GM19455 (cell line): ENCODE measurements at regions not wholly inside any gene's neighbourhood (a gene's known extent, or its start where the extent isn't known, plus 50 kb on each side); places are given as distances from the start of the nearest gene placed in this dataset.
"Not testable (repeated sequence)": the region's sequence is repeated elsewhere in the genome, so short reads cannot be mapped to it uniquely, and the experiment has no call there.

Source experiments
- ATAC-seq: cut with Tn5 transposase; IDR thresholded peaks from one replicate; pipeline ENCODE4 v1.9.1; 2021; ENCODE audit not compliant: unreplicated experiment

DNA sequence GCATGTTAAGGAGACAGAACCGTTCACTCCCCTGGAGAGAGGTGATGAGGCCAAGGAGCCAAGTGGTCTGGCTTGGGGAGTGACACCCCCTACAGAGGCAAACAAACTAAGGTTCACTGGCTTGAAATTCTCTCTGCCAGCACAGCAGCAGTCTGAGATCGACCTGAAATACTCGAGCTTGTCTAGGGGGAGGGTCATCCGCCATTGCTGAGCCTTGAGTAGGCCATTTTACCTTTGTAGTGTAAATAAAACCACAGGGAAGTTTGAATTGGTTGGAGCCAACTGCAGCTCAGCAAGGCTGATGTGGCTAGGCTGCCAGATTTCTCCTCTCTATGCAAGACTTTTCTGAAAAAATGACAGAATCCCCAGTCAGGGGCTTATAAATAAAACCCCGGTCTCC lies 52.9 kb downstream of the CDY2B start:
- not testable (repeated sequence) for ATAC-seq

DNA sequence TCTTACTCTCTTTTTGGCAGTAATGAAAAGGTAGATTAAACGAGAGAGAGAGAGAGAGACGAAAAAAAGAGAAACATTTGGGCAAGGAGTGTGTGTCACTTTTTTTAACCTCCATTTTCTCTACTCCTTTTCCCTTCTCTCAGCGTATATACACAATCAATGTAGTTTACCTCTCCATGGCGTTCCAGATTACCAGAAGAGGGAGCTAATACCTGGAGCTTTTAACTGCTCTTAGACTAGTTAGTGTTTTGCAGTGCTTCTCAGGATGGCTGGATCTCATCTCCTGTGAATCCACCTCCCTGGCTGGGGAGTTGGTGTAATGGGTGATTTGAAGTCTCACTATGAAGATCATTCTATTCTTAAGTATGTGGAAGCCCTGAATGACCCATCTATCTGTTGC lies 60.3 kb downstream of the CDY2B start:
- not testable (repeated sequence) for ATAC-seq

DNA sequence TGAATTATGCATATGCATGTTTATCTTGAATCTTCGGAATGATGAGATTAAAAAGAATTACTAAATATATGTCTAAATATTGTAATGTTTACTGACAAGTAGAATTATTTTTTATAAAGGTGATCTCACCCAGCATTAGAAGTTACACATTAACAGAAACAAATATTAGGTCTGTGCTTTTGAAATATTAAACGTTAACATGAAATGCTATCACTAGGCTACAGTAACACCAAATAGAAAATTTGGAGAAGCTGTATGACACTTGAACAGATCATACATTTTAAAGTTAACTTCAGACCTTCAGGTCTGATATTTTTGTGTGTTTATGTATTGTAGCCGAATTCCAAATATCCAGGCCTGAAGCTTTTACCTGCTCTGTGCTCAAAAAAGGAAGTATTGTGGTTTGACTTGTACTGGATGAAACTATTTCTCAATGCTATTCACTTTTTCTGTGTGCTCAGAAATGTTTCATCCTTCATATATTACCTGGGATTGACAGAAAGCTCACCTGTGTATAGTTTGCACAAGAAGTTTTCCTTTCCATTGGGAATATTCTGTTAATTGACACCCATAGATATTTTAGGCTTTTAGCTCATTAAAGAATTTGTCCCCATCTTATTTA lies 60.9 kb downstream of the CDY2B start:
- ATAC-seq, result not testable (repeated sequence)

DNA sequence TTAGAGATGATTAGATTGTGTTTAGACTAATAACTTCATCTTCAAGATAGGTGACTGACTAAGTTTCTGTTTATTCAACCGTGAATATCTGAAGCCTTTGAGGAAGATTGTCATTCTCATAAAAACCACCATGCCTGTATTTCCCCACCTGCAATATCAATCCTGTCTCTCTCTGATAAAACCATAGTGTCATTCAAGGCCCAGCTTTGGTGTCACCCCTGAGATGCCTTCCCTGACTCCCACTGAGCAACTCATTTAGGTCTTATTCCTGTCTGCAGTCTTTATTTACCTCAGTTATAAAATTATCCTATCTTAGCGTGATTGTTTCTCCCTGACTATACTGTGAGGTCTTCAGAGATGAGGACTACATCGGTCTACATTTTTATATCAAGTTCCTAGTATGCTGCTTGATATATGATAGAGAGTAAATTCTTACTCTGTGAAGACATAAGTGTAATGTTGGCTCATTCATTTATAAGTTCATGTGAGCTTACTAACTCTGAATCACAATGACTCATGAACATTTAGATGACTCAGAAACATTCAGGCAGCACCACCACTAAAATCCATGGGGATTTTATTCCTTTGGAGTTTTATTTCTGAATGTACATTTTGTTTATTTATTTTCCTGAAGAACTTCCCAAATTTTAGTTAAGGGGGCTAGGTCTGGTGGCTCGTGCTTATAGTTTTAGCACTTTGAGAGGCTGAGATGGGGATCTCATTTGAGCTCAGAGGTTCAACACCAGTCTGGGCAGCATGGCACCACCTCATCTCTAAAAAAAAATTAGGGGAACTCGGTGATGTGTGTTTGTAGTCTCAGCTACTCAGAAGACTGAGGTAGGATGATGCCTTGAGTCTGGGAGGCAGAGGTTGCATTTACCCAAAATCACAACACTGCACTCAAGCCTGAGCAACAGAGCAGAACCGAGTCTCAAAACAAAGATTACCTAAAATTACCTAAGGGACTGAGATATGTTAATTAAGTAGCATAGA lies 62.6 kb downstream of the CDY2B start:
- ATAC-seq, result not testable (repeated sequence)

DNA sequence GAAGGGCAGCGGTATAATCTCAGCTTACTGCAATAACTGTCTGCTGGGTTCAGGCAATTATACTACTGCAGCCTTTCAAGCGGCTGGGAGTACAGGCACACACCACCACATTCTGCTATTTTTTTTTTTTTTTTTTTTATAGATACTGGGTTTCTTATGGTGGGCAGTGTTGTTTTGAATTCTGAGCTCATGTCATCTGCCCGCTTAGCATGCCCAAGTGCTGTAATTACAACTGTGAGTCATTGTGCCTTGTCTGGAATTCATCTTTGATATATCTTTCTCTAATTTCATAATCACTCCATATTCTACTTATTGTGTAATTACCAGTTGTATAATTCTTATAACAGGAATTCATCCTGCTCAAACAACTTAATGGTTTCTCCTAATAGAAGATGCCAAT lies 67.4 kb downstream of the CDY2B start:
- not testable (repeated sequence) for ATAC-seq

DNA sequence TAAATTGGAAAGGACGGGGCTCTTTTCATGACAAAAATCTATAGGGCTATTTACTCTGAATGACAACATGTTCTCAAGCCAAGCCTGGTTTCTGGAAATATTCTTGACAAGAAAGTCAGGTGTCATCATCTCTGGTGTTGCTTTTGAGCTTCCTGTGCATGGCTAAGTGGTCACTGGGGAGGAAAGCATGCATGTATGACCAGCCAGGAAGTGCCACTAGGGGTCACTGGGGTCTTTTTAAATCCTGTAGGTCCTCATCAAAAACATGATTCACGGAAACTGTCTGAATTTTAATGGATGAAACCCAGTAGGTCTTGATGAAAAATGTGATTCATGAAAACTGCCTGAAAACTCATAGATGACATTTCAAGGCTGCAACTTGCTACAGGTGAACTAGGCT lies 80.1 kb downstream of the CDY2B start:
- not testable (repeated sequence) for ATAC-seq

DNA sequence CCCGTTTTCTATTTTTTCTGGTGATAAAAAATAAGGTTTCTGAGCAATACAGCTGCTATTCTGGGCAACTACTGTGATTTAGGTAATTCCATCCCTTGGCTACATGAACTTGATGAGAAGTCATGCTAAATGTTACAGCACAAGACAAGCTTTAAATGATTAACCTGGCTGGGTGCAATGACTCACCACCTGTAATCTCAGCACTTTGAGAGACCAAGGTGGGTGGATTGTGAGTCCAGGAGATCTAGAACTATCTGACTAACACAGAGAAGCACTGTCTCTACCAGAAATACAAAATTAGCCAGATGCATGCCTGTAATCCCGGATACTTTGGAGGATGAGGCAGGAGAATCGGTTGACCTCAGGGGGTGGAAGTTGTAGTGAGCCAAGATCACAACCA lies 92.8 kb downstream of the CDY2B start:
- not testable (repeated sequence) for ATAC-seq

DNA sequence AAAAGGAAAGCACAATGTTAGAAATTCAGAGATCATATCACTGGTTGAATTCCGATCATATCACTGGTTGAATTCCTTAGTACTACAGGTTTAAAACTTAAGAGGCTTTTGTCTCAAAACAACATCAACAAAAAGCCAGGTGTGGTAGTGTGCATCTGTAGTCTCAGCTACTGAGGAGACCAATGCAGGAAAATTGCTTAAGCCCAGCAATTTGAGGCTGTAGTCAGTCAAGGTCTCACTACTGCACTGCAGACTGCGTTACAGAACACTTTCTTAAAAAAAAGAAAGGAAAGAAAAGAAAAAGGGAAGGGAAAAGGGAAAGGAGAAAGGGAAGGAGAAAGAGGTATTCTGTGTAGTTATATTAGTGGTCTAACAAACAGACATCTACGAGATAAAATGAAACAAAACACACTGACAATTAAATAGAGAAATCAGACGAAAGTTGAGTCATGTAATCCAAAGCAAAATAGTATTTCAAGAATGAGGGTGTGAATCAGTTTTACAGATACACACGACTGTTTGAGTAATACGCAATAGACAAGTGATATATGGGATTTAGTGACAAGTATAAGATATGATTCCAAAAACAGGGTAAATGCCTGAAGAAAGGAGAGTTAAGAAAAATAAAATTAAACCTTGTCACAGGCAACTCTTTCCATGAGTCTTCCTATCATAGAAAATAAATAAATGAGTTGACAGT lies 113.9 kb downstream of the CDY2B start:
- ATAC-seq, result not testable (repeated sequence)

DNA sequence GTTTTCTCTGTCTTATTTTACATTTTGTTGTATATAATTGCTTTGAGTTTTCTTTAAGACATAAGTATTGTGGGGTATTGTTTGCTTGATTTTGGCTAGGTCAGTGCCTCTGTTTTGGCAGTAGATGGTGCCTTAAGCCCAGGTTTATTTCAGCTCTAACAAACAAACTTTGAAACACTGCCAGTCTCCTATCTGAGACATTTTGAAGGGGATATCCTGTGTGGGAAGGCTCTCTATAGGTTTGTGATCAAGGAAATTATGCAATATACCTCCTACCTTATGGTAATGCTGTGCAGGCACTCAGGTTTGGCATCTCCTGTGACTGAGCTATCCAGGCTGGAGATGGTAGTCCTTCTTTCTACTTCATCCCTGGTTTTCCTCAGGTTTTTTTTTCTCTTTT lies 120.8 kb downstream of the CDY2B start:
- not testable (repeated sequence) for ATAC-seq

DNA sequence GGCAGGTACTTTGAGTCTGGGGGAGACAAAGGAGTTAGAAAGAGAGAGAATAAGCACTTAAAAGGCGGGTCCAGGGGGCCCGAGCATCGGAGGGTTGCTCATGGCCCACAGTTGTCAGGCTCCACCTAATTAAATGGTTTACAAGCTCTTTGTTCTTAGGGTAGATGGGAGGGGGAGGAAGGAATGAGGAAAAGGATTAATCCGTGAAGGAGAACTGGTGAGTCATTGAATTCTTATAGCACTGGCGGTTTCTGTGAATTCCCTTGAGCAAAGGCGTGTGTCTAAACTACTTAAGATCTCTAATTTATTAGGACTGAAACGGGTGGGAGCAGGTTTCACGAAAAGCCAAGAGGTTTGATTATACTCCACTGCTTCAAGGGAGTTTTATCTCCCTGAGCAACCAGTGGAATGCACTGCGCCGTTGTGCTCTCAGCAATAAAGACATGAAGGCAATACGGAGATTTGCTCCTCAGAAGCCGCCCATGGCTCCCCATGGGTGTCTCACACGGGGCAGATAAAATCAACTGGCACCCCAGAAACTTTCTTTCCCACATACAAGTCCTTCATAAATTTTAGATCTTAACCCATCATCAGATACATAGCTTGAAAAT lies 127.0 kb downstream of the CDY2B start:
- not testable (repeated sequence) for ATAC-seq

DNA sequence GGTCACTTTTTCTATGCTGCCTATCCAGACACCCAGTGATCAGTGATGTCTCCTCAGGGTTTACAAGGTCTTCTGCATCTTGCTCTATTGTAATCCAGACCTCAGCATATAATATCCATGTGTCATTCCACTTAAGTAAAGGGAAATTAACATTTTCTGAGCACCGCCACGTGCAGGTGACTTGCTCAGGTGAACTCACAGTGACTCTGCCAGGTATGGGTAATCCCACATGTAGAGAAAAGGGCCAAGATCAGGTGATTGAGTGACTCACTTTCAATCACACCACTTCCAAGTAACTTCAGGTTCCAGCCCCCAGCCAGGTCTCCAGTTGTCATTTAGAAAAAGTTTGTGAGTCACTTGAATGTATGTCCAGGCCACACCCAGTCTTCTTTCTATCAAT lies 140.2 kb downstream of the CDY2B start:
- ATAC-seq, result not testable (repeated sequence)

DNA sequence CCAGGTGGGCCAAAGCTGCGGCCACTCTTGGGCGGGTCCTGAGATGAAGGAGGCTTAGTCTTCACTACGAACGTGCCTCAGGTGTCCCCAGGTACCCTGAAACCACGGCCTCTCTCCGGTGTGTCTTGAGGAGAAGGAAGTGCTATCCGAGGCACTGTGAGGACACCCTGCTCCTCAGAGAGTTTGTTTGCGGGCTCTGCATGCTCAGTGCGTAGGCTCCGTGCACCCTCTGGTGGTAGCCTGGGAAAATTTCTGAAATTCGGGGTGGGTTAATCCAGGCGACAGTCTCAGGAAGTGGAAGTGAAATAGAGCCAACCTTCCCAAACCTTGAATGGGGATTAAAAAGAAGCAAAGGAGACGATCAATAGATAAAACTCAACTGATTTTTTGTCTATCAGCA lies 150.5 kb downstream of the CDY2B start:
- ATAC-seq, result not testable (repeated sequence)

DNA sequence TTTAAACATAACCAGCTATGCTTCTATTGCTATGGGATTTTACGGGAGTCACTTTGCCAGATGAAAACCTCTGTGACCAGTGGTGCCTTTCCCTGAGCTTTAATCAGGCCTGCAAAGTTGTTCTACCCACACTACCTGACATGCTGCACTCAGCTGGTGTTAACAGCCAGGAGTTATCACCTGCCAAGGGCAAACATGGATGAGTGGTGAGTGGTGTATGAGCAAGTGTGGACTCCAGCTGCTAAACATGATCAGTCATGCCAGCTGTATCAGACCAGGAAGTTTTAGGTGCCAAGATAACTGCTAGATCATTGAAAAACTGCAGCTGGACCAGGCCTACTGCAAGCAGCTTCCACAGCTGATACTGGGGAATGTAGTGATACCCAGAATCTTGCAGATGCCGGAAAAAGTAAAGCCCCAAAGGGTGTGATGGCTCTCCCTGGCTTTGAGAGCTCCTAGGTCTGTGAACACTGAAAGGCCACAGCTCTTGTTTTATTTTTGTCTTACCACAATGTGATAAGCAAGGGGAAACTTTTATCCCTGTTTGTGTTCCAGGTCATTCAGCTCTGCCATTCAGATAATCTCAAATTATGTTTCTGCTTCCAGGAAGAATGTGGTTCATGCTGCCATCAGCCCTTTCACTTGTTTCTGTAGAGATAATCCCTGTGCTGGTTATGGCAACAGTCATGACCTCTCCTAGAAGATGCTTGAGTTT lies 163.5 kb downstream of the CDY2B start:
- ATAC-seq, result not testable (repeated sequence)

DNA sequence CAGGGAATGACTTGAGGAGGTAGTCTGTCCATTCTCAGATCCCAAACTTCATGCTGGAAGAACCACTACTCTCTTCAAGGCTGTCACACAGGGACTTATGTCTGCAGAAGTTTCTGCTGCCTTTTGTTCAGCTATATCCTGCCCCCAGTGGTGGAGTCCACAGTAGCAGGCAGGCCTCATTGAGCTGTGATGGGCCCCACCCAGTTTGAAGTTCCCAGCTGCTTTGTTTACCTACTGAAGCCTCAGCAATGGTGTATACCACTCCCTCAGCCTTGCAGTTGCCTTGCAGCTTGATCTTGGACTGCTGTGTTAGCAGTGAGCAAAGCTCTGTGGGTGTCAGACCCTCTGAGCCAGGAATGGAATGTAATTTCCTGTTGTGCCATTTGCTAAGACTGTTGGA lies 212.0 kb downstream of the CDY2B start:
- not testable (repeated sequence) for ATAC-seq

DNA sequence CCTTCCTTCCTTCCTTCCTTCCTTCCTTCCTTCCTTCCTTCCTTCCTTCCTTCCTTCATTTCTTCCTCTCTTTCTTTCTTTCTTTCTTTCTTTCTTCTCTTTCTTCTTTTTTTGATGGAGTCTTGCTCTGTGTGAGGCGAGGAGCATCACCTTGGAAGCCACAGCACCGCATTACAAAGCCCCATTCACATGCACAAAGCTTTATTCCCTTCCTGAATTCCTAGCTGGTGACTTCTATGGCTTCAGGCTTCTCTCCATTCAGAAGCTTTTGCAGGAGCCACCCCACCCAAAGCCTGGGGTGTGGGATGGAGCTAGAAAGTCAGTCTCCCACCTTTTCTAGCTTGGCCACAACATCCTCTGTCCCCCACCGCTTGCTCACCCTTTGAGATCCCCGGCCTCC lies 237.0 kb downstream of the CDY2B start:
- not testable (repeated sequence) for ATAC-seq

DNA sequence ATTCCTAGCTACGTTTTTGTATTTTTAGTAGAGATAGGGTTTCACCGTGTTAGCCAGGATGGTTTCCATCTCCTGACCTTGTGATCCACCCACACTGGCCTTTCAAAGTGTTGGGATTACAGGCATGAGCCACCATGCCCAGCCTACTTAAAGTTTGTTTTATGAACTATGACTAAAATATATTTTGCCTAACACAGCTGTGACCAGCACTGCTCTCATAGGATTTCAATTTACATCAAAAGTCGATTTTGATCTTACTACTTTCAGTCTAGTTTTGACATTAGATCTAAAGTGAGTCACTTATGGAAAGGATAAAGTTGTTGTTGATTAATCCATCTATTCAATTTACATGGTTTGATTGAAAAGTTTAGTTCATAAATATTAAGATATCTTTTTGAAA lies 245.5 kb downstream of the CDY2B start:
- not testable (repeated sequence) for ATAC-seq

DNA sequence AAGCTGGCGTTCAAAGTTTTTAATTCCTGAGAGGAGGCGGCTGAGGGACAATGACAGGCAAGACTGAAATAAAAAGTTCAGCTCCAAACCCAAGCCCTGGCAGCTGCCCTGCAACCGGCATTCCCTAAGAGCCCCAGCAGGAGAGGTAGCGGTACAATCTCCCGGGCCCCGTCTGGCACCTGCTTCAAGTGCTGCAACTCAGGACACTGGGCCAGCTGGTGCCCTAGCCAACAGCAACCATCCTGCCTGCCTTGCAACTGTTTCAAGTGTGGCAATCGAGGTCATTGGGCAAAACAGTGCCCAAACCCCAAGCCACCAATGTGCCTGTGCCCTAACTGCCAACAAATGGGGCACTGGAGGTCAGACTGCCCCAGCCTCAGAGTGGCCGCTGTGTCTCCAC lies 268.8 kb downstream of the CDY2B start:
- ATAC-seq, result not testable (repeated sequence)

DNA sequence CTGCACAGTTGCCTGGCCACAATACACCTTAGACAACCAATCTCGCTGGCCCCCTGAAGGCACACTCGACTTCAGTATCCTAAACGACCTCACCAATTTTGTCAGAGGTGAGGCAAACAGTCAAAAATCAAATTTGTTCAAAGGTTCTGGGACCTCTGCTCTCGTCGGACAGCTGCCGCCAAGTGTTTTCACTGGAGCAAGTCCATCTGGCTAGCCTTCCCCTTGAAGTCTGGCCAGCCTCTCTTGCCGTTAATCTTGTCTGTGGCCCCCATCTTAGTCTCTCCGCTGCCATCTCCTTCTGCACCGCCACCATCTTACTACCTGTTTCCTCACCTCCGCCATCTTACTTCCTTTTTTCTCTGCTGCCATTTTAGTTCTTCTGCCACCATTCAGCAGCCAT lies 269.4 kb downstream of the CDY2B start:
- not testable (repeated sequence) for ATAC-seq

DNA sequence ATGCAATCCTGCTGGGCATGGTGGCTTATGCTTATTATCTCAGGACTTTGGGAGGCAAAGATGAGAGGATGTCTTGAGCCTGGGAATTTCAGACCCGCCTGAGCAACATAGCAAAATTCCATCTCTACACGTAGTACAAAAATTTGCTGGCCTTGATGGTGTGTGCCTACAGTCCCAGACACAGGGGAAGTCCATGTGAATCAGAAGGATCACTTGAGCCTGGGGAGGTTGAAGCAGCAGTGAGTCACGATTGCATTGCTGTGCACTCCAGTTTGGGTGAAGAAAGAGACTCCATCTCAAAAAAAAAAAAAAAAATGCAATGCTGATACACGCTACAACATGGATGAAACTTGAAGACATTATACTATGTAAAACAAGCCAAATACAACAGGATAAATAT lies 272.9 kb downstream of the CDY2B start:
- not testable (repeated sequence) for ATAC-seq

DNA sequence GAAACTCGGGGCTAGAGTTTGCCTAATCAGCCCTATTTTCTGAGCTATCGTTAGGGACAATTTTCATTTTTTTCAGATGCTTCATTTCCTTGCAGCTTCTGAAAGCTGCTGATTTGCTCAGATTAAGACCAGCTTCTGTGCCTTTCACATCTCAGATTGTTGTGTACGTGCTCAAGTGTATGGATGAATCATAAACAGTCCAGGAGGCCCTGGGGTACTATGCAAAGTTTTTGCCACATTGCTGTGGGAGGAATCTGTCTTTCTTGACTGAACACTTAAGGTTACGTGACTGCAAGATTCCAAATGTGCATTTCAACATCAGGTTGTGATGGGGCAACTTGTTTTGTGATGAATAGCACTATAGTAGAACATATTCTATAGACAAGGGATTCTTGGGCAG lies 280.8 kb downstream of the CDY2B start:
- not testable (repeated sequence) for ATAC-seq
